ENCODE measurements at regions not wholly inside any gene's neighbourhood (a gene's known extent, or its start where the extent isn't known, plus 50 kb on each side); places are given as distances from the start of the nearest gene placed in this dataset.

GRCh38 chr4:35237924-35238323, 1006.4 kb downstream of the ARAP2 start (continued):
- no peak for TF ChIP-seq ISL1 (CRISPR knock-in tag; IDR thresholded peaks at IDR 0.05)
- TF ChIP-seq TOX (CRISPR knock-in tag; IDR thresholded peaks at IDR 0.05; ENCODE audit: borderline replicate concordance), result no peak

- ATAC-seq, result no peak
- no peak for TF ChIP-seq CSDC2 (CRISPR knock-in tag; IDR thresholded peaks at IDR 0.05)
- no peak for TF ChIP-seq TOX (CRISPR knock-in tag; IDR thresholded peaks at IDR 0.05; ENCODE audit: borderline replicate concordance)
- TF ChIP-seq CREB5 (CRISPR knock-in tag; IDR thresholded peaks at IDR 0.05; ENCODE audit: low read depth), result no peak
These were observed 1005.5 kb downstream of the ARAP2 start for GRCh38 chr4:35238793-35239192.

- TF ChIP-seq BACH2 (CRISPR knock-in tag; IDR thresholded peaks at IDR 0.05; ENCODE audit: borderline replicate concordance) (no peak), ZFP3 (CRISPR knock-in tag; IDR thresholded peaks at IDR 0.05) (no peak), ISL1 (CRISPR knock-in tag; IDR thresholded peaks at IDR 0.05) (no peak), ZC3H10 (CRISPR knock-in tag; IDR thresholded peaks at IDR 0.05) (no peak), TCF4 (CRISPR knock-in tag; IDR thresholded peaks at IDR 0.05; ENCODE audit: borderline replicate concordance) (no peak), RARB (CRISPR knock-in tag; IDR thresholded peaks at IDR 0.05) (no peak), PATZ1 (CRISPR knock-in tag; IDR thresholded peaks at IDR 0.05; ENCODE audit: borderline replicate concordance) (no peak), TSHZ2 (CRISPR knock-in tag; IDR thresholded peaks at IDR 0.05) (no peak), GLIS3 (CRISPR knock-in tag; IDR thresholded peaks at IDR 0.05) (no peak), SNAI2 (CRISPR knock-in tag; IDR thresholded peaks at IDR 0.05) (no peak), CSRNP3 (CRISPR knock-in tag; IDR thresholded peaks at IDR 0.05) (no peak), ZNF70 (CRISPR knock-in tag; IDR thresholded peaks at IDR 0.05) (no peak), TOX (CRISPR knock-in tag; IDR thresholded peaks at IDR 0.05; ENCODE audit: borderline replicate concordance) (no peak), ZFP30 (CRISPR knock-in tag; IDR thresholded peaks at IDR 0.05) (no peak)
- ATAC-seq, result no peak
These were observed 997.8 kb downstream of the ARAP2 start for GRCh38 chr4:35246493-35246892.

GRCh38 chr4:35247047-35247446, 997.3 kb downstream of the ARAP2 start:
- no peak for ATAC-seq
- no peak for TF ChIP-seq ZNF8 (CRISPR knock-in tag; IDR thresholded peaks at IDR 0.05)
- TF ChIP-seq CREB5 (CRISPR knock-in tag; IDR thresholded peaks at IDR 0.05; ENCODE audit: low read depth), result no peak

GRCh38 chr4:35250331-35250730, 994.0 kb downstream of the ARAP2 start:
- TF ChIP-seq CREB5 (CRISPR knock-in tag; IDR thresholded peaks at IDR 0.05; ENCODE audit: low read depth), result no peak
- ATAC-seq, result no peak

Measured in SK-N-SH treated with all-trans-retinoic acid at 6 μM for 48 hours (cell line).